Caki2 (cell line): ENCODE measurements at regions not wholly inside any gene's neighbourhood (a gene's known extent, or its start where the extent isn't known, plus 50 kb on each side); places are given as distances from the start of the nearest gene placed in this dataset.
A peak's percentile ranks its signal among the peaks of the same experiment; 100 is the strongest.

Source experiments
- DNase-seq: peaks from one replicate; pipeline ENCODE4 v3.0.0-alpha.2; 2015; ENCODE audit warnings: low read depth
- in situ Hi-C: cut with HindIII; loops from 2 replicates; pipeline ENCODE4 v1.10.0; 2016; ENCODE audit warnings: low sequenced_read_pairs, low pct_unique_long_range_greater_than_20kb, mixed read lengths

GRCh38 chr13:72314210-72314609, 413.2 kb downstream of the MZT1 start:
- no peak for DNase-seq
- in situ Hi-C loops: no loop called here

- in situ Hi-C loops: no loop called here
- DNase-seq: no peak
Measured at GRCh38 chr13:72313546-72313945, 413.9 kb downstream of the MZT1 start.

- in situ Hi-C loops: no loop called here
Measured at GRCh38 chr13:72303941-72304746, 423.3 kb downstream of the MZT1 start.

GRCh38 chr13:72296246-72296645, 429.2 kb upstream of the DACH1 start:
- in situ Hi-C loops: no loop called here
- DNase-seq: no peak

More at GRCh38 chr13:72303941-72304746, 423.3 kb downstream of the MZT1 start:
- DNase-seq: peak; percentile 74

- DNase-seq: no peak
- in situ Hi-C loops: no loop called here
Measured at GRCh38 chr13:72295153-72295552, 428.1 kb upstream of the DACH1 start.

GRCh38 chr13:72293206-72293605, 426.2 kb upstream of the DACH1 start:
- no peak for DNase-seq
- in situ Hi-C loops: no loop called here

- peak; percentile 87 for DNase-seq
- in situ Hi-C loops: no loop called here
Measured at GRCh38 chr13:72290962-72291681, 424.1 kb upstream of the DACH1 start.

GRCh38 chr13:72286421-72286820, 419.4 kb upstream of the DACH1 start:
- in situ Hi-C loops: no loop called here
- no peak for DNase-seq

GRCh38 chr13:72284791-72285190, 417.8 kb upstream of the DACH1 start:
- in situ Hi-C loops: no loop called here
- no peak for DNase-seq

- no peak for DNase-seq
- in situ Hi-C loops: no loop called here
Measured at GRCh38 chr13:72261732-72262131, 394.7 kb upstream of the DACH1 start.

GRCh38 chr13:72259528-72259927, 392.5 kb upstream of the DACH1 start:
- in situ Hi-C loops: no loop called here
- no peak for DNase-seq

GRCh38 chr13:72258340-72258981, 391.5 kb upstream of the DACH1 start:
- in situ Hi-C loops: no loop called here
- DNase-seq: no peak

GRCh38 chr13:72255908-72256307, 388.9 kb upstream of the DACH1 start:
- no peak for DNase-seq
- in situ Hi-C loops: no loop called here

- in situ Hi-C loops: no loop called here
- DNase-seq: no peak
Measured at GRCh38 chr13:72253754-72254153, 386.8 kb upstream of the DACH1 start.

GRCh38 chr13:72246396-72246795, 379.4 kb upstream of the DACH1 start:
- DNase-seq: no peak
- in situ Hi-C loops: no loop called here

GRCh38 chr13:72244788-72245187, 377.8 kb upstream of the DACH1 start:
- in situ Hi-C loops: no loop called here

GRCh38 chr13:72230131-72230530, 363.1 kb upstream of the DACH1 start:
- in situ Hi-C loops: no loop called here
- DNase-seq: no peak

More at GRCh38 chr13:72244788-72245187, 377.8 kb upstream of the DACH1 start:
- DNase-seq: no peak

- DNase-seq: no peak
- in situ Hi-C loops: no loop called here
Measured at GRCh38 chr13:72229067-72229466, 362.1 kb upstream of the DACH1 start.

GRCh38 chr13:72221276-72221962, 354.4 kb upstream of the DACH1 start:
- DNase-seq: peak; percentile 17
- in situ Hi-C loops: no loop called here
